Thyroid gland (tissue), 4 donors: ENCODE measurements at regions not wholly inside any gene's neighbourhood (a gene's known extent, or its start where the extent isn't known, plus 50 kb on each side); places are given as distances from the start of the nearest gene placed in this dataset.

Source experiments
- DNase-seq, 2 donors: peaks; one replicate each; pipeline ENCODE4 v3.0.0-alpha.2; 2019
- H3K27ac ChIP-seq, 3 donors: fragments of 200-600 bp; sonication (generic); 1 replicate in 2 of 3; 2 replicates in 1 of 3; pipeline ENCODE4 v1.5.1; 2016 to 2019; ENCODE audit warnings: mild to moderate bottlenecking in 1 of 3, moderate library complexity in 1 of 3
- H3K27me3 ChIP-seq: fragments of 200-600 bp; sonication (generic); one replicate; pipeline ENCODE4 v1.5.1; 2019
- H3K36me3 ChIP-seq, 2 donors: fragments of 200-600 bp; sonication (generic); one replicate each; pipeline ENCODE4 v1.5.1; 2016 to 2019
- H3K4me1 ChIP-seq, 2 donors: fragments of 200-600 bp; sonication (generic); one replicate each; pipeline ENCODE4 v1.5.1; 2017 to 2019
- H3K4me3 ChIP-seq, 3 donors: fragments of 200-600 bp; sonication (generic); replicated peaks in 1 of 3; 1 replicate in 2 of 3; 2 replicates in 1 of 3; pipeline ENCODE4 v1.5.1; 2016; ENCODE audit warnings: mild to moderate bottlenecking in 1 of 3
- H3K9me3 ChIP-seq: fragments of 200-600 bp; sonication (generic); one replicate; pipeline ENCODE4 v1.5.1; 2017
- POLR2A ChIP-seq, 2 donors: fragments of 450-650 bp; IDR thresholded peaks; one replicate each; pipeline ENCODE4 v1.6.1; 2017; ENCODE audit warnings: antibody characterized with exemption in 2 of 2, mild to moderate bottlenecking in 2 of 2, moderate library complexity in 1 of 2
- WGBS, 2 donors: methylation state at CpG; one replicate each; pipeline ENCODE4 v1.1.5; 2017; 5-methylcytosine and 5-hydroxymethylcytosine counted together
- intact Hi-C: fragments of 100-400 bp; cut with DNase I; formaldehyde crosslinking; loops from one replicate; pipeline ENCODE4 v1.15.1; 2023
- TF ChIP-seq, protein P1 (sequence below), 6 experiments: fragments of 200-600 bp in 3 of 6; fragments of 450-650 bp in 3 of 6; sonication (generic) in 3 of 6; IDR thresholded peaks; one replicate each; pipeline ENCODE4 v1.5.1; 2016 to 2019; ENCODE audit warnings: antibody characterized with exemption in 6 of 6, mild to moderate bottlenecking in 2 of 6, inconsistent platforms in 1 of 6, moderate library complexity in 1 of 6

DNA sequence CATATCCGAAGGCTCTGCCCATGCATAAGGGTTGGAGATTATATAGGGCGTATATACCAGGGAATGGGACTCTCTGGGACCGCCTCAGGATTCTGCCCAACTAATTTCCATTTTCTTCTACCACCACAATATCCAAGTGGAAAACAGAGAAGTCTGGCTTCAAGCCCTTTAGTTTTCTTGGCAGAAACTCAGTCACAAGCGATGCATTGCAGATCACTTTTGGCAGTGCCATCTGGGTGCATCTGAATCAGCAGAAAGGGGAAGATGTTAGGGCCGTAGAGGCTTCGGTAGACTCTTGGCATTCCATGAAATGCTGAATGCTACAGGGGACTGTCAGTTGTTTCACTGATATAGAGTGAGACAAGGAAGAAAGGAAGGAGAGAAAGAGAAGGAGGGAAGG lies 94.1 kb upstream of the FAM9B start:
- H3K36me3 ChIP-seq, result no peaks in the 10 kb centered on the region

DNA sequence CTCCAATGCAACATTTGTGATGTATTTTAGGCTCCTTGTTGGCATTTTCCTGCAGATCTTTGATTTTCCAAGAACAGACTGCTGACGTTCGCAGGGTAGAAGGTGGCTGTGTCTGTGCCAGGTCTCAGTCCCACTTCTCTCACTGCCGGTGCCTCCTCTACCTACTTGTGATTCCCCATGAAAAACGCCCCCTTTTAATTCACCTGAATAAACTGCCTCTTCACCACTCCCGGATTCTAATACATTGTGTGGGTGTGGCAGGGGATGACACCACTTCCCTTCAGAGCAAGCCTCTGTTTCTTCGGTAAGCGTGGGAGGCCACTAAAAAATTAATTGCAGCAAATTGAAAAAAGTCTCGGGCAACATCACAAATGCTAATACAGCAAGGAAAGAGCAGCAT lies 96.1 kb upstream of the FAM9B start:
- H3K27ac ChIP-seq, result no peak overlapping the region
- intact Hi-C loops, result no loop called here
- no peaks in the 10 kb centered on the region for H3K4me1 ChIP-seq
- no peak for DNase-seq
- no peaks in the 10 kb centered on the region for H3K27me3 ChIP-seq
- H3K4me3 ChIP-seq, result no peak overlapping the region
- 90 to 91% methylated on average over 8 of the region's 8 CpGs for WGBS, 2 donors
- no peaks in the 10 kb centered on the region for H3K36me3 ChIP-seq
- TF ChIP-seq, protein P1, sequence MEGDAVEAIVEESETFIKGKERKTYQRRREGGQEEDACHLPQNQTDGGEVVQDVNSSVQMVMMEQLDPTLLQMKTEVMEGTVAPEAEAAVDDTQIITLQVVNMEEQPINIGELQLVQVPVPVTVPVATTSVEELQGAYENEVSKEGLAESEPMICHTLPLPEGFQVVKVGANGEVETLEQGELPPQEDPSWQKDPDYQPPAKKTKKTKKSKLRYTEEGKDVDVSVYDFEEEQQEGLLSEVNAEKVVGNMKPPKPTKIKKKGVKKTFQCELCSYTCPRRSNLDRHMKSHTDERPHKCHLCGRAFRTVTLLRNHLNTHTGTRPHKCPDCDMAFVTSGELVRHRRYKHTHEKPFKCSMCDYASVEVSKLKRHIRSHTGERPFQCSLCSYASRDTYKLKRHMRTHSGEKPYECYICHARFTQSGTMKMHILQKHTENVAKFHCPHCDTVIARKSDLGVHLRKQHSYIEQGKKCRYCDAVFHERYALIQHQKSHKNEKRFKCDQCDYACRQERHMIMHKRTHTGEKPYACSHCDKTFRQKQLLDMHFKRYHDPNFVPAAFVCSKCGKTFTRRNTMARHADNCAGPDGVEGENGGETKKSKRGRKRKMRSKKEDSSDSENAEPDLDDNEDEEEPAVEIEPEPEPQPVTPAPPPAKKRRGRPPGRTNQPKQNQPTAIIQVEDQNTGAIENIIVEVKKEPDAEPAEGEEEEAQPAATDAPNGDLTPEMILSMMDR (IDR thresholded peaks at IDR 0.05), result no peak
- TF ChIP-seq POLR2A (IDR thresholded peaks at IDR 0.05), result no peak
- H3K9me3 ChIP-seq, result no peaks in the 10 kb centered on the region

More for the DNA sequence above, 94.1 kb upstream of the FAM9B start:
- TF ChIP-seq, protein P1 (IDR thresholded peaks at IDR 0.05), result no peak
- TF ChIP-seq POLR2A (IDR thresholded peaks at IDR 0.05), result no peak
- H3K27ac ChIP-seq, result no peak overlapping the region
- no peaks in the 10 kb centered on the region for H3K9me3 ChIP-seq
- 94 to 96% methylated on average over 6 of the region's 6 CpGs for WGBS, 2 donors
- no peak overlapping the region for H3K4me3 ChIP-seq
- DNase-seq, result no peak
- intact Hi-C loops, result no loop called here
- no peaks in the 10 kb centered on the region for H3K27me3 ChIP-seq
- no peaks in the 10 kb centered on the region for H3K4me1 ChIP-seq

DNA sequence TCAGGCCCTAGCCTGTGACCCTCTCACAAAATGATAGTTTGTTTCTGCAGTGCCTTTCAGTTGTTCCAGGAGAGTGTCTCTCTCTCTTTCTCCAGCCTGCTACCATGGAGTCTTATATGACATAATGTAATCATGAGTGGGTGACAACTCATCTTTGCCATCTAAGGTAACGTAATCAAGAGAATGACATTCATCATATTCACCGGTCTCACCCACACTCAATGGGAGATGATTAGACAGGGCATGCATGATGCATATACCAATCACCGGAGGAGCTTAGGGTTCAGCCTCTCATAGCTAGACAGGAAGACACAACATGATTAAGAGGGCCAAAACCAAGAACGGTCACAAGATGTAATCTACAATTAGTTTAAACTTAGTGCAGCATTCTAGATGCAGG lies 97.1 kb upstream of the FAM9B start:
- WGBS, 2 donors, result 94 to 100% methylated on average over 3 to 4 of the region's 4 CpGs

DNA sequence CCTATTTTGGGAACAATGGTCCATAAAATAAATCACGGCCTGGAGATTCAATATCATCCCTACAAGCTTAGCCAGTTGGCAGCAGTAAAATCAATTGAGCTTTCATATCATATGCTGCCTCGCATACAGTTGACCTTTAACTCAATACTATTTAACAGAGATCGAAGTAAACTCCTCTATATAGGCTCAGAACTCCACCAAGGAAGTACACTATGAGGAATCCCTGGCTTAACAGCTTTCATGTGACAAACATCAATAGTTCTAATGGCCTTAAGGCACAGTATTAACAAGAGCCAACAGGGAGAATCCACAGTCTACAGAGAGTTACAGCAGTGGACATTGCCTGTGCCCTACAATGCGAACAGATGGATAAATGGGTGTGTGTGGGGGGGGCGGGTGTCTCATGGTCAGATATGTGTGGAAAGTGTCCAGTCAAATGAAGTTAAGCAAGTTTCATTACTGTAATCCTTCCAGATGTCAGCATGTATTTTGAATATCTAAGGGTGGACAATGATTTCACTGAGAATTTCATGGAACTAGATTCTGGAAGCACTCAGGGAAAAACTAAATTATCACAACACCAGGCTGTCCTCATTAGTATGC lies 98.2 kb upstream of the FAM9B start:
- Histone ChIP-seq H3K4me1 (no peaks in the 10 kb centered on the region), H3K27ac (no peak overlapping the region), H3K9me3 (no peaks in the 10 kb centered on the region), H3K36me3 (no peaks in the 10 kb centered on the region), H3K4me3 (no peak overlapping the region), H3K27me3 (no peaks in the 10 kb centered on the region)
- intact Hi-C loops, result no loop called here
- DNase-seq, result no peak
- TF ChIP-seq, protein P1 (IDR thresholded peaks at IDR 0.05), result no peak
- no peak for TF ChIP-seq POLR2A (IDR thresholded peaks at IDR 0.05)
- WGBS, 2 donors, result 85 to 89% methylated on average over 5 of the region's 5 CpGs

More for the DNA sequence above, 97.1 kb upstream of the FAM9B start:
- no peak overlapping the region for H3K27ac ChIP-seq
- no peak overlapping the region for H3K4me3 ChIP-seq
- no peak for DNase-seq
- H3K9me3 ChIP-seq, result no peaks in the 10 kb centered on the region
- H3K36me3 ChIP-seq, result no peaks in the 10 kb centered on the region
- intact Hi-C loops, result no loop called here
- H3K4me1 ChIP-seq, result no peaks in the 10 kb centered on the region
- TF ChIP-seq, protein P1 (IDR thresholded peaks at IDR 0.05), result no peak
- TF ChIP-seq POLR2A (IDR thresholded peaks at IDR 0.05), result no peak
- H3K27me3 ChIP-seq, result no peaks in the 10 kb centered on the region

DNA sequence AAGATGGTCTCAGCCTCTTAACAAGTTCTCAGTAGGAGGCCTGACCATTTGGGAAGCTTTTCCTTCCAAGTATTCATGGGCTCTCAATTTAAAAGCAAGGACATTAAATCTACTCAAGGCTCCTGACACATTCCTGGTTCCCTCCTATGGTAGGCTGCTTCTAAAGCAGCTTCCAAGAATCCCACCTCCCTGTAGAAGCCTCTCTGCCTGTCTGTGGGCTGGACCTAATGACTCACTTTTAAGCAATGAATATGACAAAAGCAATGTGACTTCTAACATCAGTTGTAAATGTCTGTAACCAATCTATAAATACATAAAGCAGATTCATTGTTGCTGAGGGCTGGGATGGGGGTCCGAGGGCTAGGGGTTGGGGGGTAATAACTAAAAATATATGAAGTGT lies 99.5 kb upstream of the FAM9B start:
- Histone ChIP-seq H3K27ac (no peak overlapping the region), H3K4me1 (no peaks in the 10 kb centered on the region), H3K27me3 (no peaks in the 10 kb centered on the region), H3K36me3 (no peaks in the 10 kb centered on the region), H3K9me3 (no peaks in the 10 kb centered on the region), H3K4me3 (no peak overlapping the region)
- DNase-seq, result no peak
- no peak for TF ChIP-seq POLR2A (IDR thresholded peaks at IDR 0.05)
- 74 to 76% methylated on average over 1 of the region's 1 CpG for WGBS, 2 donors
- intact Hi-C loops, result no loop called here
